GM10248 (cell line): ENCODE measurements at regions not wholly inside any gene's neighbourhood (a gene's known extent, or its start where the extent isn't known, plus 50 kb on each side); places are given as distances from the start of the nearest gene placed in this dataset.
A peak's percentile ranks its signal among the peaks of the same experiment; 100 is the strongest.

Experiments used
- CTCF ChIA-PET: fragments of 300-600 bp; sonication (Branson Sonifier 250); formaldehyde crosslinking; extraction: SDS; loops from one replicate; lab custom pipeline; 2021; ENCODE audit warnings: antibody characterized with exemption; lab: Yijun Ruan, JAX
- POLR2A ChIA-PET: fragments of 350-650 bp; sonication (Branson Sonifier 250); formaldehyde crosslinking; extraction: SDS; loops from one replicate; lab custom pipeline; 2020; ENCODE audit warnings: antibody characterized with exemption; lab: Yijun Ruan, JAX
- DNase-seq: peaks from one replicate; pipeline ENCODE4 v3.0.0; 2012; ENCODE audit errors: extremely low spot score
- CTCF ChIP-seq: IDR thresholded peaks from 2 replicates; pipeline ENCODE4 v1.5.1; 2012; ENCODE audit warnings: mild to moderate bottlenecking, low read depth; ENCODE audit errors: extremely low read depth, missing control alignments, control extremely low read depth

DNA sequence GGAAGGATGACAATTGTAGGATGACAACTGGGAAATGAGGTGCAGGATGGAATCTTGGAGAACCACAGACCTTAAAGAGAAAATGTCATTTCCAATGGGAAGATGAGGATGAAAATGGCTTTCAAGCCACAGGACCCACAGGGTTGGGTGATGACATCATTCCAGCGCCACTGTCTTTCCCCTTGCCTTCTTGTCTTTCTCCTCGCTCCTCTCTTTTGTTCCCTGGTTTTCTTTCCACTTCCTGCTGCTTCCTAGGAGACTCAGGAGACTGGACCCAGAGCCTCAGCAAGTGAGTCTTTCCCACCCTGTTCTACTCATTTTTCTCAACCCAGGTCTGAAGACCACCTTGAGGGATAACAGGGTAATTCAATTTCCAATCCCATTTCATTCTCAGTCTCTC lies 548.8 kb downstream of the FGF9 start:
- ChIA-PET POLR2A (no interaction called here), CTCF (interaction anchor here (2.4 kb wide), 1 partner anchor 18 kb away, joined by 5 read pairs; no protein-coding TSS in a partner anchor)
- TF ChIP-seq CTCF: no peak
- DNase-seq: no peak

- ChIA-PET CTCF (interaction anchor here (2.4 kb wide), 1 partner anchor 19 kb away, joined by 5 read pairs; no protein-coding TSS in a partner anchor), POLR2A (no interaction called here)
- TF ChIP-seq CTCF: no peak
- no peak for DNase-seq
Measured at GRCh38 chr13:22220151-22221135, 549.6 kb downstream of the FGF9 start.

DNA sequence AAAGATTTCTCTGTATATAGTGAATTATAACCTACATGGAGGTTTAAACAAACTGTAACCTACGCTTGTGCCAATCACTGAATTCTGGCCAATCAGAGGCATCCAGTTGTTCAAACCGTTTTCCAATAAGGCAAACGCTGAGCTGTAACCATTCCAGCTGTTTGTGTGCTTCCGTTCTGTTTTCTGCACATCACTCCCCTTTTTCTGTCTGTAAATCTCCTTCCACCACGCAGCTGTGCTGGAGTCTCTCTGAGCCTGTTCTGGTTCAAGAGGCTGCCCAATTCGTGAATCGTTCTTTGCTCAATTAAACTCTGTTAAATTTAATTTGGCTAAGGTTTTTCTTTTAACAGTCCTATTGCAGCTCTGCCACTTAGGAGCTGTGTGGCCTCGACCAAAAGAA lies 552.5 kb downstream of the FGF9 start:
- TF ChIP-seq CTCF: no peak
- DNase-seq: no peak
- POLR2A ChIA-PET: no interaction called here
- CTCF ChIA-PET: no interaction called here

DNA sequence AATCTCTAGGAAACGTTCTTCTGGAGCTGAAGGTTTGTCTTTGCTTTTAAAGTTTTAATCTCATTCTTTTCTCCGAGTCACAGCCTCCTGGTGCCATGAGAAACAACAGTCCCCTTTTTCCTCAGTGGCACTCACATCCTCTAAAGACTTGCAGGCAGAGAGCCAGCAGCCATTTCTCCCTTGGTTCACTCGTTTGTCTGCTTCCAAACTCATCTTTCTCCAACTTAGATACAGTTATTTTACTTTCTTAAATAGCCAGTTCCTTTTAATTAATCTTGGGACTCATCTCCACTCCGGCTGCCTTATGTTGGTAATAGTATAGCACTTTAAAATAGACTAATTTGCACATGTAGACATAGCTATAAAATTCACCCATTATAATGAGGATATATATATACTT lies 555.2 kb downstream of the FGF9 start:
- DNase-seq: no peak
- ChIA-PET CTCF (no interaction called here), POLR2A (no interaction called here)
- TF ChIP-seq CTCF: no peak

GRCh38 chr13:22227895-22228294 lies 557.0 kb downstream of the FGF9 start:
- ChIA-PET CTCF (interaction anchor here (1.5 kb wide), 1 partner anchor 21 kb away, joined by 3 read pairs; no protein-coding TSS in a partner anchor), POLR2A (no interaction called here)
- DNase-seq: peak; percentile 28
- TF ChIP-seq CTCF: no peak

DNA sequence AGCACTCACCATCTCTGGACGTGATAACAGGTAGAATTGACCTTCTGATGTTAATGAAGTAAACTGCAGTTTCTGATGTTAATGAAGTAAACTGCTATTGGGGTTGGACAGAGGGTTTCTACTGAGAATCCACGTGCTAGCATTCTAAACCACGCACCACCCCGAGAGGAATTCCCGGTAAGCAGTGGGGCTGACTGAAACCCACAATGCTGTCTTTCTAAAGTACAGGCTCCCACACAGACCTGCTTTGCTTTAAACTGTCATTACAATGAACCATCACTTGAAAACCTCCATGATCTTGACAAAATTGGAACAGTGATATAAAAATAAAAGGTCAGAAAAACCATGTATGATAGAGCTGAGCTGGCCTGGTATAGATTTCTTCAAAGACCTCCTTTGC lies 559.0 kb downstream of the FGF9 start:
- CTCF ChIA-PET: no interaction called here
- POLR2A ChIA-PET: no interaction called here
- no peak for DNase-seq
- no peak for TF ChIP-seq CTCF
